ENCODE measurements at regions not wholly inside any gene's neighbourhood (a gene's known extent, or its start where the extent isn't known, plus 50 kb on each side); places are given as distances from the start of the nearest gene placed in this dataset.
"Not testable (repeated sequence)": the region's sequence is repeated elsewhere in the genome, so short reads cannot be mapped to it uniquely, and the experiment has no call there.

DNA sequence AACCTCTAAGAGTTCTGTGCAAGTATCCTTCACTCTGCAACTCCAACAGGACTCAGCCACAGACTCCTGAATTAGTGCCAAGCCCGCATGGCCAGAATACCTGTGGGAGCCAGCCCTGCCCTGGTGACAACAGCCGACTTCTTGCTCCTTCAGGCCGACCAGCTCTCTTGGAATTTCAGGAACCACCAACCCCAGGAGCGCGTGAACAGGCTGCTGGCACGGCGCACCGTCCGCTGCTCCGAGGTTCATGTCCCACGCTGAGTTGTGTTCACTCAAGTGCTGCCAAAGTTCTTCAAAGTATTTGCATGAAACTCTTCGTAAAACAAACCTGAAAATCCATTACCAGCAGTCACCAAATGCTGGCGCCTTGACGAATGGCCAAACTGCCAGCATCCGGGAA lies 232.8 kb downstream of the NR2F1-AS1 start:
- H3K36me3 ChIP-seq (ENCODE audit: low read depth): no peaks in the 10 kb centered on the region
- no peaks in the 10 kb centered on the region for H3K4me1 ChIP-seq (ENCODE audit: low read depth)
- ATAC-seq (no peak), DNase-seq (no peak)
- no peaks in the 10 kb centered on the region for H3K9me3 ChIP-seq
- intact Hi-C loops (cut with DNase I, micrococcal nuclease): no loop called here
- no peak for TF ChIP-seq CTCF (IDR thresholded peaks at IDR 0.05)
- no peak overlapping the region for H3K4me3 ChIP-seq

GRCh38 chr5:93346850-93347249 lies 234.2 kb downstream of the NR2F1-AS1 start:
- H3K9me3 ChIP-seq; DNase-seq; H3K4me1 ChIP-seq (ENCODE audit: low read depth); H3K4me3 ChIP-seq; intact Hi-C loops (cut with DNase I, micrococcal nuclease); ATAC-seq; H3K36me3 ChIP-seq (ENCODE audit: low read depth): not testable (repeated sequence)

- intact Hi-C loops (cut with DNase I, micrococcal nuclease): no loop called here
- H3K4me1 ChIP-seq (ENCODE audit: low read depth): no peaks in the 10 kb centered on the region
- no peak for DNase-seq
- no peak for ATAC-seq
- H3K4me3 ChIP-seq: no peak overlapping the region
- TF ChIP-seq CTCF (IDR thresholded peaks at IDR 0.05): no peak
- H3K36me3 ChIP-seq (ENCODE audit: low read depth): no peaks in the 10 kb centered on the region
- no peaks in the 10 kb centered on the region for H3K9me3 ChIP-seq
Measured at GRCh38 chr5:93346301-93346700, 234.7 kb downstream of the NR2F1-AS1 start.

DNA sequence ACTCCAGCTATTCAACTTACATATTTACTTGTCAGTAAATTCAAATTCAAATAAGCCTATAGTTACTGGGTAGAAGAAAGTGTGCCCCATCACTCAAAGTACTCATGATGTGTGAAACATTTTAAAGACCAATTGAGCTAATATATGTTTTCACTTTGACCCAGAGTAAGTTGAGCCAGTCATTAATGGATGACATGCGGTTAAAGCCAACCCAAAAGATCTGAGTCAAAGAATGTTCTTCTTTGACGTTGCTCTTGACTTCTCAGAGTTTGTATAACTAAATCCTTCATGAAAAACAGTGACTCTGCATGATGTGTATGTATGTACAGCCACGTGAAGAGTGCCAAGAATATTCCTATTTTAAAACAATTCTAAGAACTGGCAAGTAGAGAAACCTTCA lies 237.4 kb downstream of the NR2F1-AS1 start:
- no peaks in the 10 kb centered on the region for H3K9me3 ChIP-seq
- no peak for TF ChIP-seq CTCF (IDR thresholded peaks at IDR 0.05)
- DNase-seq (no peak), ATAC-seq (no peak)
- intact Hi-C loops (cut with DNase I, micrococcal nuclease): no loop called here
- no peaks in the 10 kb centered on the region for H3K4me1 ChIP-seq (ENCODE audit: low read depth)
- H3K36me3 ChIP-seq (ENCODE audit: low read depth): no peaks in the 10 kb centered on the region
- no peak overlapping the region for H3K4me3 ChIP-seq

GRCh38 chr5:93342563-93343061 lies 238.4 kb downstream of the NR2F1-AS1 start:
- TF ChIP-seq CTCF (IDR thresholded peaks at IDR 0.05): no peak
- Histone ChIP-seq H3K4me3 (no peak overlapping the region), H3K36me3 (ENCODE audit: low read depth) (no peaks in the 10 kb centered on the region), H3K9me3 (no peaks in the 10 kb centered on the region), H3K4me1 (ENCODE audit: low read depth) (no peaks in the 10 kb centered on the region)
- DNase-seq: no peak
- intact Hi-C loops (cut with DNase I, micrococcal nuclease): no loop called here
- no peak for ATAC-seq

DNA sequence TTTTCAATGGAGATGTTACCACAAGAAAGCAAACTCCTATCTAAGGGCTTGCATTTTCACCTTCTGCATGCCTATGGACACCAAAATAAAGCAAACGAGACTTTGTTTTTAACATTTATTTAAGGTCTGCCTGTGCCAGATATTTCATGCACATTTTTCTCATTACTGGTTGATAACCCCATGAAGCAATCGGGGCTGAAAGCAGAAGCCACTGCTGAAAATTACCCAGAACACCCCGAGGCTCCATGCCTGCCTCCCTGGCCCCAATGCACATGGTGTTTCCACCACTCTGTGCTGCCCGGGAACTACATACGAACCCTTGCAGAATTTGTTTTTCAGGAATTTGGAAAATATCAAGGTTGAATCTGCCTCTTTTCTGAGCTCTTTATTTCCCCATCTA lies 240.1 kb downstream of the NR2F1-AS1 start:
- Histone ChIP-seq H3K36me3 (ENCODE audit: low read depth) (no peaks in the 10 kb centered on the region), H3K4me1 (ENCODE audit: low read depth) (no peaks in the 10 kb centered on the region), H3K9me3 (no peaks in the 10 kb centered on the region), H3K4me3 (no peak overlapping the region)
- intact Hi-C loops (cut with DNase I, micrococcal nuclease): no loop called here
- no peak for TF ChIP-seq CTCF (IDR thresholded peaks at IDR 0.05)
- no peak for ATAC-seq
- DNase-seq: no peak

All from mucosa of descending colon (tissue), 3 donors.